ENCODE measurements at regions not wholly inside any gene's neighbourhood (a gene's known extent, or its start where the extent isn't known, plus 50 kb on each side); places are given as distances from the start of the nearest gene placed in this dataset.

GRCh38 chr11:121365304-121365703, 72.7 kb downstream of the SC5D start:
- no peak overlapping the region for H2AFZ ChIP-seq (ENCODE audit: low read depth)
- no peak overlapping the region for H3K27ac ChIP-seq (ENCODE audit: low read depth in 2 of 2, low read length in 1 of 2)
- no peaks in the 10 kb centered on the region for H4K20me1 ChIP-seq (ENCODE audit: insufficient read depth)
- no peak overlapping the region for H3K4me3 ChIP-seq (ENCODE audit: low read depth in 2 of 2, low read length in 1 of 2)
- no peak for DNase-seq
- TF ChIP-seq FOXM1 (IDR thresholded peaks at IDR 0.05; ENCODE audit: low read depth) (no peak), CHD2 (IDR thresholded peaks at IDR 0.05; ENCODE audit: low read length, partially characterized antibody) (no peak)
- POLR2A ChIA-PET: no interaction called here
- H3K79me2 ChIP-seq (ENCODE audit: insufficient read depth): no peaks in the 10 kb centered on the region
- no peaks in the 10 kb centered on the region; the same call in 1 of the 2 replicates for H3K27me3 ChIP-seq (ENCODE audit: insufficient read depth)
- no peak overlapping the region for H3K4me2 ChIP-seq
- CTCF ChIA-PET: interaction anchor here (0.6 to 1.1 kb wide), 2 partner anchors 50 to 939 kb away, joined by 3 read pairs; no protein-coding TSS in a partner anchor
- no peaks in the 10 kb centered on the region for H3K4me1 ChIP-seq (ENCODE audit: control insufficient read depth in 1 of 2, insufficient read depth in 2 of 2, low read depth in 1 of 2, low read length in 1 of 2)
- no peak overlapping the region for H3K9ac ChIP-seq
- 31% methylated on average over 4 of the region's 4 CpGs for WGBS (ENCODE audit: low lambda C conversion rate)
- no peaks in the 10 kb centered on the region for H3K9me3 ChIP-seq
- H3F3A ChIP-seq (replicated peaks; ENCODE audit: insufficient read depth): no peaks in the 10 kb centered on the region
- no peaks in the 10 kb centered on the region for H3K9me2 ChIP-seq
- H3K36me3 ChIP-seq (replicated peaks in 1 of 2; ENCODE audit: control insufficient read depth in 1 of 2, insufficient read depth in 2 of 2, low read length in 1 of 2): no peaks in the 10 kb centered on the region

- no peaks in the 10 kb centered on the region for H3K79me2 ChIP-seq (ENCODE audit: insufficient read depth)
- ChIA-PET CTCF (interaction anchor here (1.1 kb wide), 1 partner anchor 51 kb away, joined by 3 read pairs; no protein-coding TSS in a partner anchor), POLR2A (no interaction called here)
- no peaks in the 10 kb centered on the region for H3K36me3 ChIP-seq (replicated peaks in 1 of 2; ENCODE audit: control insufficient read depth in 1 of 2, insufficient read depth in 2 of 2, low read length in 1 of 2)
- H3K9me3 ChIP-seq: no peaks in the 10 kb centered on the region
- no peak overlapping the region for H3K4me3 ChIP-seq (ENCODE audit: low read depth in 2 of 2, low read length in 1 of 2)
- no peaks in the 10 kb centered on the region for H3F3A ChIP-seq (replicated peaks; ENCODE audit: insufficient read depth)
- H3K4me2 ChIP-seq: no peak overlapping the region
- H3K4me1 ChIP-seq (ENCODE audit: control insufficient read depth in 1 of 2, insufficient read depth in 2 of 2, low read depth in 1 of 2, low read length in 1 of 2): no peaks in the 10 kb centered on the region
- TF ChIP-seq CTCF (IDR thresholded peaks at IDR 0.05): no peak
- no peak for TF ChIP-seq ELF1 (IDR thresholded peaks at IDR 0.05)
- TF ChIP-seq MXI1 (IDR thresholded peaks at IDR 0.05; ENCODE audit: low read depth, low read length): no peak
- no peak for TF ChIP-seq SMC3 (IDR thresholded peaks at IDR 0.05; ENCODE audit: low read depth, low read length)
- no peak for TF ChIP-seq IRF3 (IDR thresholded peaks at IDR 0.05; ENCODE audit: low read depth, low read length)
- no peak for TF ChIP-seq NFIC (IDR thresholded peaks at IDR 0.05; ENCODE audit: borderline replicate concordance)
- TF ChIP-seq TCF12 (IDR thresholded peaks at IDR 0.05): no peak
- TF ChIP-seq NRF1 (IDR thresholded peaks at IDR 0.05; ENCODE audit: low read depth, low read length): no peak
- no peak for TF ChIP-seq RFX5 (IDR thresholded peaks at IDR 0.05; ENCODE audit: low read length)
- TF ChIP-seq RCOR1 (IDR thresholded peaks at IDR 0.05; ENCODE audit: low read length): no peak
- TF ChIP-seq EZH2phosphoT487 (IDR thresholded peaks at IDR 0.05; ENCODE audit: borderline replicate concordance, low read depth): no peak
- TF ChIP-seq MEF2A (IDR thresholded peaks at IDR 0.05; ENCODE audit: borderline replicate concordance, low read depth): no peak
- no peak for TF ChIP-seq ZBTB33 (IDR thresholded peaks at IDR 0.05; ENCODE audit: borderline replicate concordance, low read depth)
- no peak for TF ChIP-seq FOSL2 (IDR thresholded peaks at IDR 0.05; ENCODE audit: borderline replicate concordance, low read depth)
- no peak for TF ChIP-seq TAF1 (IDR thresholded peaks at IDR 0.05; ENCODE audit: borderline replicate concordance, low read depth, low read length)
- TF ChIP-seq POLR2AphosphoS5 (IDR thresholded peaks at IDR 0.05; ENCODE audit: low read depth, low read length): no peak
- WGBS (ENCODE audit: low lambda C conversion rate): 49% methylated on average over 4 of the region's 5 CpGs
- no peaks in the 10 kb centered on the region for H4K20me1 ChIP-seq (ENCODE audit: insufficient read depth)
- H3K9me2 ChIP-seq: no peaks in the 10 kb centered on the region
- no peaks in the 10 kb centered on the region; the same call in 1 of the 2 replicates for H3K27me3 ChIP-seq (ENCODE audit: insufficient read depth)
- no peak overlapping the region for H2AFZ ChIP-seq (ENCODE audit: low read depth)
- no peak for DNase-seq
- no peak overlapping the region for H3K27ac ChIP-seq (ENCODE audit: low read depth in 2 of 2, low read length in 1 of 2)
- H3K9ac ChIP-seq: no peak overlapping the region
Observed at GRCh38 chr11:121366038-121366437, 73.5 kb downstream of the SC5D start.

Measured in SK-N-SH (cell line).